NT2/D1 (cell line): ENCODE measurements at regions not wholly inside any gene's neighbourhood (a gene's known extent, or its start where the extent isn't known, plus 50 kb on each side); places are given as distances from the start of the nearest gene placed in this dataset.

Experiments used
- DNase-seq: peaks from one replicate; pipeline ENCODE4 v3.0.0-alpha.2; 2011; ENCODE audit warnings: low read depth, low spot score
- H3K27me3 ChIP-seq: 2 replicates; pipeline ENCODE4 v1.6.0; 2011; ENCODE audit warnings: mild to moderate bottlenecking; ENCODE audit not compliant: insufficient read length, insufficient read depth
- H3K36me3 ChIP-seq: 2 replicates; pipeline ENCODE4 v1.6.1; 2011; ENCODE audit warnings: mild to moderate bottlenecking, low read length, mixed read lengths; ENCODE audit not compliant: insufficient read depth, insufficient read length
- H3K4me1 ChIP-seq: 2 replicates; pipeline ENCODE4 v1.5.1; 2011; ENCODE audit not compliant: insufficient read depth, insufficient read length
- H3K4me3 ChIP-seq: 2 replicates; pipeline ENCODE4 v1.5.1; 2011; ENCODE audit warnings: low read depth; ENCODE audit not compliant: insufficient read length
- H3K9ac ChIP-seq: 2 replicates; pipeline ENCODE4 v1.6.0; 2011; ENCODE audit warnings: low read depth; ENCODE audit not compliant: insufficient read length
- H3K9me3 ChIP-seq: 2 replicates; pipeline ENCODE4 v1.5.1; 2011; ENCODE audit warnings: mild to moderate bottlenecking, low read length; ENCODE audit not compliant: insufficient read depth
- SUZ12 ChIP-seq: IDR thresholded peaks from 2 replicates; pipeline ENCODE4 v1.6.1; 2011; ENCODE audit not compliant: insufficient read length, insufficient read depth; ENCODE audit errors: extremely low read depth
- YY1 ChIP-seq: IDR thresholded peaks from 2 replicates; pipeline ENCODE4 v1.6.1; 2011; ENCODE audit not compliant: insufficient read length, insufficient read depth
- ZNF274 ChIP-seq: IDR thresholded peaks from 2 replicates; pipeline ENCODE4 v1.6.1; 2011; ENCODE audit warnings: mild to moderate bottlenecking, low read depth, low read length

DNA sequence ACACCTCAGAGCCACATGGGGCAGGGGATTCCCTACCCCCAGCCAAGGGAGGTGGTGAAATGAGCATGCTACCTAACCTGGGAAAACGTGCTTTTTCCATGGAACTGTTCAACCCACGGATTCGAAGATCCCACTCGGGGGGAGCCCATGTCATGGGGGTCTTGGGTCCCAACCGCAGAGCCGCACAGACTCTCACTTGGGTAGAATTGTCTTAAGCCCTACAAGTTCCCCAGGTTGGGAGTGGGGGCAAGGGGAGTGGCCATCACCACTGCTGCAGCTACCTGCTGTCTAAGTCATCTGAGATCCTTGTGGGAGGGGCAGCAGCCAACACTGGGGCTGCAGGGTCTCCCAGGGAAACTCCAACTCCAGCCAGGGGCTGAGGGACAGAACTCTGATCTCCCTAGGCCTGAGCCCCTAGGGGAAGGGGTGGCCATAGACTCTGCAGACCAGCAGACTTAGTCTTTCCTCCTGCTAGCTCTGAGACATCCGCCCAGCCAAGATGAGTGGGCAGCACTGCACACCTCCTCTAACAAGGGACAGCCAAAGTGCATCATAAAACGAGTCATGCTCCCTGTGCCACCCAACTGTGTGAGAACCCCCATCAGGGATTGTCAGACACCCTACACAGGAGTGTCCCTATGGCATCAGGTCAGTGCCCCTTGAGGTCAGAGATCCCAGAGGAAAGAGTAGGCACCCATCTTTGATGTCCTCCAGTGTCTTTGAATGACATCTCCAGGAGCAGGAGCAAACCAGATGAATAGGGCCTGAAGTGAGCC, 610.4 kb upstream of the SLITRK6 start:
- Histone ChIP-seq H3K27me3 (no peaks in the 10 kb centered on the region), H3K9ac (no peak overlapping the region), H3K36me3 (no peaks in the 10 kb centered on the region), H3K9me3 (no peaks in the 10 kb centered on the region; the same call in 1 of the 2 replicates), H3K4me1 (no peaks in the 10 kb centered on the region), H3K4me3 (no peak overlapping the region)
- TF ChIP-seq ZNF274, result no peak
- no peak for TF ChIP-seq YY1
- TF ChIP-seq SUZ12, result no peak
- no peak for DNase-seq

DNA sequence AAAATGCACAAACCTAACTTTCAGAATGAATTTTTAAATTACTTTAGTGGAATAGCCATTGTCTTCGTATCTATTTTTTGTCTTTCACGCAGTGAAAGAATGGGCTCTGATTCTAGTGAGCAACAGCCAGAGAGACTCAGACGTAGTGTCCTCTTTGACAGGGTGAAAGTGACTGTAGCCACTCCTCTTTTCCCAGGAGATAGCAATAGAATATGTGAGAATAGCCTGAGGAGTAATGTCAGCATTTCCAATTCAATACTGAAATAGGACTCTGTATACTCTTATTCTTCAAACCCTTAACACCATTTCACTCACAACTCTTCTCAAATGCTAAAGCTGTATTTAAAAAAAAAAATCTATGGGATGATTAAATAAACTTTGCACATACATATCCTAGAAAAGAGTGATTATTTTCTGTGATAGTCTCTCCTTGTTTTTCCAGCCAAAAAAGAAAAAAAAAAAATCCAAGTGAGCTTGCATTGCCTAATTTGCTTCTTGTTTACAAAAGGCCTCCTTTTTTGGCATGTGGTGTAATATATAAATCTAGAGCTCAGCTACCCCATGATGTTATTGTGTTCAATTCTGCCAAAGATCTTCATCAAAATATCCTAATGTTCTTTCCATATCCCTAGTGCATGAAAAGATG, 626.1 kb upstream of the SLITRK6 start:
- TF ChIP-seq YY1 (no peak), SUZ12 (no peak), ZNF274 (no peak)
- no peak overlapping the region for H3K4me3 ChIP-seq
- H3K36me3 ChIP-seq, result no peaks in the 10 kb centered on the region
- no peak for DNase-seq
- no peaks in the 10 kb centered on the region for H3K4me1 ChIP-seq
- no peaks in the 10 kb centered on the region for H3K9me3 ChIP-seq
- H3K9ac ChIP-seq, result no peak overlapping the region
- no peaks in the 10 kb centered on the region for H3K27me3 ChIP-seq

DNA sequence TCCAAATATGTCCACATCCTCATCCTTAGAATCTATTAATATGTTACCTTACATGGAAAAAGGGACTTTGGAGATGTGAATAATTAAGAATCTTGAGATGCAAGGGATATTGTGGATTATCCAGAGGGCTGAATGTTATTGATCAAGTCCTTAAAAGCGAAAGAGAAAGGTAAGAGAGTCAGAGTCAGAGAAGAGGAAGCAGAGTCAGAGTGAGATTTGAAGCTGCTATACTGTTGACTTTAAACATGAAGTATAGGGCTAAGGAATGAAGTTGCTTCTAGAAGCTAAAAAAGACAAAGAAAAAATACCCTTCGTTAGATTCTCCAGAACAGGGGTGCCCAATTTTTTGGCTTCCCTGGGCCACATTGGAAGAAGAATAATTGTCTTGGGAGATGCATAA, 627.2 kb upstream of the SLITRK6 start:
- Histone ChIP-seq H3K9me3 (no peaks in the 10 kb centered on the region), H3K36me3 (no peaks in the 10 kb centered on the region), H3K9ac (no peak overlapping the region), H3K4me3 (no peak overlapping the region), H3K4me1 (no peaks in the 10 kb centered on the region), H3K27me3 (no peaks in the 10 kb centered on the region)
- TF ChIP-seq SUZ12 (no peak), ZNF274 (no peak), YY1 (no peak)
- no peak for DNase-seq

DNA sequence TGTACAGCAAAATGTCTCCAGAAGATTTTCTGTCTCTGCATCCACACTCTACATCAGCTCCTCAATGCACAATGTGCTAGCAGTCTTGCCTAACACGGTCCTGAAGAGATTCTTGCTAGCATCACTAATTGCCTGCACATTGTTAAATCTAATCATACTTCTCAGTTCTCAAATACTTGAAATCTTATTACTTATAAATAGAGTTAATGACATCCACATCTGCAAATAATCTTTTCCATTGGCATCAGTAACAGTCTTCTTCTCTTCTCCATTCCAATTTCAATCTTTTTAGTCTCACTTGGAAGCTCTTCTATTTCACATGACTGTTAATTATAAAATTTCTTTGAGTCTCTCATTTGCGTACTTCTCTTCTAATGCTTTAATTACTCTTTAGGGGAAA, 630.5 kb upstream of the SLITRK6 start:
- H3K9ac ChIP-seq, result no peak overlapping the region
- TF ChIP-seq SUZ12 (no peak), ZNF274 (no peak), YY1 (no peak)
- H3K4me3 ChIP-seq, result no peak overlapping the region
- peaks cover 6% of the 10 kb centered on the region; the same call in 1 of the 2 replicates for H3K9me3 ChIP-seq
- H3K36me3 ChIP-seq, result no peaks in the 10 kb centered on the region
- H3K27me3 ChIP-seq, result no peaks in the 10 kb centered on the region
- no peak for DNase-seq
- no peaks in the 10 kb centered on the region for H3K4me1 ChIP-seq

GRCh38 chr13:86438034-86438433, 638.8 kb upstream of the SLITRK6 start:
- Histone ChIP-seq H3K9me3 (peaks cover 12% of the 10 kb centered on the region; the same call in 1 of the 2 replicates), H3K9ac (no peak overlapping the region), H3K36me3 (no peaks in the 10 kb centered on the region), H3K4me3 (no peak overlapping the region), H3K27me3 (no peaks in the 10 kb centered on the region), H3K4me1 (no peaks in the 10 kb centered on the region)
- TF ChIP-seq YY1, result no peak
- no peak for TF ChIP-seq ZNF274
- no peak for TF ChIP-seq SUZ12
- no peak for DNase-seq

DNA sequence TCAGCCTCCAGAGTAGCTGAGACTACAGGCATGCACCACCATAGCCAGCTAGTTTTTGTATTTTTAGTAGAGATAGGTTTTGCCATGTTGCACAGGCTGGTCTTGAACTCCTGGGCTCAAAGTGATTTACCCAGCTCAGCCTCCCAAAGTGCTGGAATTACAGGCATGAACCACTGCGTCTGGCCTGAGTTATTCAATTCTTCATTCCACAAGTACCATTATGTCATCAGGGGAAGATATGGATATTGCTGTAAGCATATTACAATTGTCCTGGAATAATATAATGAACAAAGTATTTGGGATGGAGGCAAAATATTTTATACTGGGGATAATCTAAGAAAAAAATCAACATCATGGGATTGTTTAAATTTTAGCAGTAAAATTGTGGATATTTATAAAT, 646.0 kb upstream of the SLITRK6 start:
- H3K9me3 ChIP-seq, result no peaks in the 10 kb centered on the region
- H3K36me3 ChIP-seq, result no peaks in the 10 kb centered on the region
- TF ChIP-seq YY1 (no peak), ZNF274 (no peak), SUZ12 (no peak)
- H3K4me1 ChIP-seq, result no peaks in the 10 kb centered on the region
- no peak for DNase-seq
- no peaks in the 10 kb centered on the region for H3K27me3 ChIP-seq
- no peak overlapping the region for H3K4me3 ChIP-seq
- no peak overlapping the region for H3K9ac ChIP-seq

DNA sequence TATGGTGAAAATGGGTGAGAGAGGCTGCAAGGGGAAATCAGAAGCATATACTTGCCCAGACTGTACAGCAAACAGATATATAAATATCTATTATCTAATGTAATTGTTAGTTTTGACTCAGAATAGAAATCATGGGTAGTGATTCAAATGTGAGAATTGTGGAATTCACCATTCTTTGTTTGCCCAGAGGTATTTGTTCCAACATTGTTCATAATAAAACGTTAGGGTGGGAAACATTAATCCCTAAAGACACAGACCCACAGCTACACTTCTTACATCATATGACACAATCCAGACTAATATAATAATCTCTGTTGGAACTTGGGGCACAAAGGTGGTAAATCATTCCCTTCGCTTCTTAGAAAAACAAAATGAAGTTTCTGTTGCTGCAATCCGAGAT, 646.5 kb upstream of the SLITRK6 start:
- Histone ChIP-seq H3K4me1 (no peaks in the 10 kb centered on the region), H3K9ac (no peak overlapping the region), H3K27me3 (no peaks in the 10 kb centered on the region), H3K36me3 (no peaks in the 10 kb centered on the region), H3K9me3 (no peaks in the 10 kb centered on the region), H3K4me3 (no peak overlapping the region)
- TF ChIP-seq ZNF274, result no peak
- no peak for TF ChIP-seq SUZ12
- no peak for TF ChIP-seq YY1
- no peak for DNase-seq
